HCT116 (cell line): ENCODE measurements at regions not wholly inside any gene's neighbourhood (a gene's known extent, or its start where the extent isn't known, plus 50 kb on each side); places are given as distances from the start of the nearest gene placed in this dataset.

Experiments used
- ATAC-seq: fragments of 200-7000 bp; cut with Tn5 transposase; 2 replicates; pipeline ENCODE4 v1.9.1; 2020; ENCODE audit warnings: mild to moderate bottlenecking, moderate library complexity
- BruUV-seq: library from RNA; stranded (reverse); fragments of 400-500 nt; replicated peaks from 2 replicates; lab custom pipeline; 2021; lab: Mats Ljungman, UMichigan
- CTCF ChIA-PET: fragments of 300-600 bp; sonication (Branson Sonifier 250); formaldehyde crosslinking; loops from one replicate; lab custom pipeline; 2021; ENCODE audit warnings: antibody characterized with exemption; lab: Charles Lee
- POLR2A ChIA-PET: fragments of 300-600, 350-600 bp; sonication (Branson Sonifier 250); formaldehyde crosslinking; loops from one replicate; lab custom pipeline; 2021; ENCODE audit warnings: antibody characterized with exemption; lab: Charles Lee
- RAD21 ChIA-PET, 2 experiments: fragments of 300-600 bp; sonication (Branson Sonifier 250); formaldehyde crosslinking; loops; one replicate each; lab custom pipeline; 2023; ENCODE audit warnings: low total read pairs in 2 of 2; ENCODE audit not compliant: uncharacterized antibody in 2 of 2, unreplicated experiment in 2 of 2, low non-redundant PET in 1 of 2; lab: Charles Lee
- DNase-seq: peaks from one replicate; pipeline ENCODE4 v3.0.0-alpha.2; 2010; ENCODE audit warnings: low read depth, low spot score
- H2AFZ ChIP-seq: fragments of 200-600 bp; shearing (Covaris generic), sonication (generic); 2 replicates; pipeline ENCODE4 v1.6.1; 2017; ENCODE audit warnings: low read depth, mixed run types, mixed read lengths, antibody characterized with exemption, low read length; ENCODE audit not compliant: poor library complexity, severe bottlenecking
- H3K27ac ChIP-seq: 2 replicates; pipeline ENCODE4 v1.5.1; 2012; ENCODE audit warnings: low read depth, low read length
- H3K27me3 ChIP-seq: fragments of 200-600 bp; sonication (generic); 2 replicates; pipeline ENCODE4 v1.6.1; 2016; ENCODE audit warnings: mixed run types, low read length, mixed read lengths; ENCODE audit not compliant: insufficient read depth
- H3K36me3 ChIP-seq, 2 experiments: fragments of 200-500 bp in 1 of 2; fragments of 200-600 bp in 1 of 2; sonication (Bioruptor generic) in 1 of 2; sonication (generic) in 1 of 2; 2 replicates each; pipeline versions ENCODE4 v1.5.1 to v1.6.1; 2014 to 2016; ENCODE audit warnings: low read length in 2 of 2, inconsistent platforms in 1 of 2, mixed read lengths in 1 of 2, mixed run types in 1 of 2; ENCODE audit not compliant: insufficient read depth in 2 of 2, control insufficient read depth in 1 of 2
- H3K4me1 ChIP-seq, 2 experiments: fragments of 200-600 bp in 1 of 2; sonication (generic) in 1 of 2; 2 replicates each; pipeline versions ENCODE4 v1.5.1 to v1.6.1; 2012 to 2017; ENCODE audit warnings: low read length in 2 of 2, inconsistent platforms in 1 of 2, mild to moderate bottlenecking in 1 of 2, mixed read lengths in 1 of 2, mixed run types in 1 of 2, moderate library complexity in 1 of 2; ENCODE audit not compliant: insufficient read depth in 2 of 2, control insufficient read depth in 1 of 2
- H3K4me2 ChIP-seq: fragments of 200-600 bp; sonication (generic); 2 replicates; pipeline ENCODE4 v1.6.1; 2017; ENCODE audit warnings: mixed run types, low read length, mixed read lengths
- H3K4me3 ChIP-seq, 2 experiments: fragments of 200-600 bp in 1 of 2; sonication (generic) in 1 of 2; replicated peaks in 1 of 2; 2 replicates each; pipeline ENCODE4 v1.5.1; 2011 to 2016; ENCODE audit warnings: low read length in 2 of 2, control low read depth in 1 of 2, low read depth in 1 of 2, mild to moderate bottlenecking in 1 of 2, mixed read lengths in 1 of 2, mixed run types in 1 of 2
- H3K79me2 ChIP-seq: fragments of 200-600 bp; sonication (generic); 2 replicates; pipeline ENCODE4 v1.6.1; 2017; ENCODE audit warnings: mild to moderate bottlenecking, mixed run types, low read length, moderate library complexity, mixed read lengths; ENCODE audit not compliant: insufficient read depth
- H3K9ac ChIP-seq: fragments of 200-600 bp; sonication (generic); 2 replicates; pipeline ENCODE4 v1.6.1; 2016; ENCODE audit warnings: low read length, mixed read lengths
- H3K9me2 ChIP-seq: fragments of 200-600 bp; sonication (generic), shearing (Covaris generic); 2 replicates; pipeline ENCODE4 v1.6.1; 2017; ENCODE audit warnings: mixed run types, mild to moderate bottlenecking, moderate library complexity; ENCODE audit not compliant: insufficient read depth
- H3K9me3 ChIP-seq, 2 experiments: fragments of 200-500 bp in 1 of 2; fragments of 200-600 bp in 1 of 2; sonication (Bioruptor generic) in 1 of 2; sonication (generic) in 1 of 2; 2 replicates each; pipeline ENCODE4 v1.6.1; 2014 to 2017; ENCODE audit warnings: low read length in 2 of 2, mixed read lengths in 2 of 2, inconsistent platforms in 1 of 2, low read depth in 1 of 2, mild to moderate bottlenecking in 1 of 2, mixed run types in 1 of 2, moderate library complexity in 1 of 2; ENCODE audit not compliant: control insufficient read depth in 1 of 2, insufficient read depth in 1 of 2
- H4K20me1 ChIP-seq: fragments of 200-600 bp; sonication (generic), shearing (Covaris generic); 2 replicates; pipeline ENCODE4 v1.6.1; 2017; ENCODE audit warnings: mixed run types, mild to moderate bottlenecking, moderate library complexity; ENCODE audit not compliant: insufficient read depth
- ATF3 ChIP-seq: IDR thresholded peaks from 2 replicates; pipeline ENCODE4 v1.6.1; 2012
- CBX3 ChIP-seq: IDR thresholded peaks from 2 replicates; pipeline ENCODE4 v1.6.1; 2012; ENCODE audit warnings: low read depth
- CTCF ChIP-seq, 3 experiments: fragments of 200-600 bp in 1 of 3; sonication (generic) in 1 of 3; IDR thresholded peaks in 2 of 3; conservative IDR thresholded peaks in 1 of 3; 2 replicates each; pipeline ENCODE4 v1.5.1; 2012 to 2017; ENCODE audit warnings: low read depth in 2 of 3, low read length in 2 of 3, antibody characterized with exemption in 1 of 3, borderline replicate concordance in 1 of 3, control low read depth in 1 of 3, mild to moderate bottlenecking in 1 of 3, mixed read lengths in 1 of 3, mixed run types in 1 of 3, moderate library complexity in 1 of 3; ENCODE audit not compliant: insufficient read depth in 1 of 3
- EGR1 ChIP-seq: IDR thresholded peaks from 2 replicates; pipeline ENCODE4 v1.6.1; 2012; ENCODE audit warnings: low read depth
- FOSL1 ChIP-seq: IDR thresholded peaks from 2 replicates; pipeline ENCODE4 v1.6.1; 2012; ENCODE audit warnings: low read depth
- POLR2AphosphoS5 ChIP-seq: IDR thresholded peaks from 2 replicates; pipeline ENCODE4 v1.6.1; 2011; ENCODE audit warnings: mild to moderate bottlenecking, low read depth, low read length, moderate library complexity
- RAD21 ChIP-seq: IDR thresholded peaks from 2 replicates; pipeline ENCODE4 v1.6.1; 2012; ENCODE audit warnings: low read depth, mild to moderate bottlenecking
- SIN3A ChIP-seq: IDR thresholded peaks from 2 replicates; pipeline ENCODE4 v1.6.1; 2012; ENCODE audit warnings: low read depth
- SP1 ChIP-seq: IDR thresholded peaks from 2 replicates; pipeline ENCODE4 v1.6.1; 2012; ENCODE audit warnings: low read depth
- SRF ChIP-seq: IDR thresholded peaks from 2 replicates; pipeline ENCODE4 v1.6.1; 2012; ENCODE audit warnings: low read depth
- ZBTB33 ChIP-seq: IDR thresholded peaks from 2 replicates; pipeline ENCODE4 v1.6.1; 2011; ENCODE audit warnings: mild to moderate bottlenecking, low read length, moderate library complexity; ENCODE audit not compliant: insufficient replicate concordance; ENCODE audit errors: extremely low read depth
- ZNF274 ChIP-seq: fragments of 200-500 bp; sonication (Bioruptor generic); IDR thresholded peaks from 2 replicates; pipeline ENCODE4 v1.6.1; 2014; ENCODE audit warnings: mild to moderate bottlenecking, low read depth, low read length, inconsistent platforms
- intact Hi-C: fragments of 100-400 bp; cut with micrococcal nuclease; formaldehyde crosslinking; loops from 2 replicates; pipeline ENCODE4 v1.10.0; 2022

GRCh38 chr1:187454010-187454409 is 625.3 kb downstream of the PLA2G4A start:
- Histone ChIP-seq H3K36me3 (no peaks in the 10 kb centered on the region), H2AFZ (no peak overlapping the region), H3K27me3 (no peaks in the 10 kb centered on the region), H3K4me3 (no peak overlapping the region), H3K9me2 (no peaks in the 10 kb centered on the region), H3K27ac (no peak overlapping the region), H4K20me1 (no peaks in the 10 kb centered on the region), H3K4me1 (no peaks in the 10 kb centered on the region), H3K9ac (no peak overlapping the region), H3K9me3 (no peaks in the 10 kb centered on the region), H3K4me2 (no peak overlapping the region), H3K79me2 (no peaks in the 10 kb centered on the region)
- no TSS peak for BruUV-seq
- DNase-seq = no peak
- TF ChIP-seq POLR2AphosphoS5 = no peak
- TF ChIP-seq CTCF (IDR thresholded peaks at IDR 0.05 in 2 of 3, conservative IDR thresholded peaks at IDR 0.05 in 1 of 3; ENCODE audit: borderline replicate concordance in 1 of 3, insufficient read depth in 1 of 3, low read depth in 2 of 3, low read length in 2 of 3) = no peak
- ATAC-seq = no peak
- CTCF ChIA-PET = no interaction called here
- POLR2A ChIA-PET = no interaction called here
- RAD21 ChIA-PET = no interaction called here
- intact Hi-C loops = no loop called here

- H3K9ac ChIP-seq = no peak overlapping the region
- ChIA-PET POLR2A (no interaction called here), RAD21 (no interaction called here), CTCF (no interaction called here)
- no peaks in the 10 kb centered on the region for H3K9me3 ChIP-seq
- ATAC-seq (no peak), DNase-seq (no peak)
- BruUV-seq = no TSS peak
- H3K27ac ChIP-seq = no peak overlapping the region
- no peaks in the 10 kb centered on the region for H4K20me1 ChIP-seq
- H3K79me2 ChIP-seq = no peaks in the 10 kb centered on the region
- no peak overlapping the region for H2AFZ ChIP-seq
- H3K4me2 ChIP-seq = no peak overlapping the region
- H3K27me3 ChIP-seq = no peaks in the 10 kb centered on the region
- H3K4me1 ChIP-seq = no peaks in the 10 kb centered on the region
- H3K9me2 ChIP-seq = no peaks in the 10 kb centered on the region
- no peak overlapping the region for H3K4me3 ChIP-seq
- no peak for TF ChIP-seq ATF3
- no peak for TF ChIP-seq RAD21
- no peak for TF ChIP-seq EGR1
- TF ChIP-seq SIN3A = no peak
- no peak for TF ChIP-seq FOSL1
- no peak for TF ChIP-seq ZBTB33
- TF ChIP-seq SRF = no peak
- no peak for TF ChIP-seq CBX3
- TF ChIP-seq CTCF (IDR thresholded peaks at IDR 0.05 in 2 of 3, conservative IDR thresholded peaks at IDR 0.05 in 1 of 3; ENCODE audit: borderline replicate concordance in 1 of 3, insufficient read depth in 1 of 3, low read depth in 2 of 3, low read length in 2 of 3) = no peak
- no peak for TF ChIP-seq SP1
- TF ChIP-seq POLR2AphosphoS5 = no peak
- TF ChIP-seq ZNF274 = no peak
- no peaks in the 10 kb centered on the region for H3K36me3 ChIP-seq
- intact Hi-C loops = no loop called here
Measured at GRCh38 chr1:187456446-187456845, 627.7 kb downstream of the PLA2G4A start.
